ENCODE measurements at regions not wholly inside any gene's neighbourhood (a gene's known extent, or its start where the extent isn't known, plus 50 kb on each side); places are given as distances from the start of the nearest gene placed in this dataset.
"Not testable (repeated sequence)": the region's sequence is repeated elsewhere in the genome, so short reads cannot be mapped to it uniquely, and the experiment has no call there.

- no peak for DNase-seq
Observed at GRCh38 chrX:28472926-28473325, 114.3 kb upstream of the IL1RAPL1 start.

- DNase-seq: no peak
Observed at GRCh38 chrX:28487818-28488217, 99.4 kb upstream of the IL1RAPL1 start.

- no peak for DNase-seq
Observed at GRCh38 chrX:28491322-28491721, 95.9 kb upstream of the IL1RAPL1 start.

- DNase-seq: no peak
Observed at GRCh38 chrX:28491941-28492340, 95.3 kb upstream of the IL1RAPL1 start.

- peak in 2 of 3 experiments; percentile 16 to 54 for DNase-seq
Observed at GRCh38 chrX:28498658-28499057, 88.6 kb upstream of the IL1RAPL1 start.

GRCh38 chrX:28502667-28503066, 84.6 kb upstream of the IL1RAPL1 start:
- not testable (repeated sequence) for DNase-seq

- DNase-seq: not testable (repeated sequence)
Observed at GRCh38 chrX:28507650-28508049, 79.6 kb upstream of the IL1RAPL1 start.

- DNase-seq: no peak
Observed at GRCh38 chrX:28520786-28521185, 66.5 kb upstream of the IL1RAPL1 start.

GRCh38 chrX:28528354-28528753, 58.9 kb upstream of the IL1RAPL1 start:
- not testable (repeated sequence) for DNase-seq

Data from NCI-H1417 (cell line).